Fibroblast of pulmonary artery (primary cell): ENCODE measurements at regions not wholly inside any gene's neighbourhood (a gene's known extent, or its start where the extent isn't known, plus 50 kb on each side); places are given as distances from the start of the nearest gene placed in this dataset.

Experiments used
- DNase-seq: peaks from one replicate; pipeline ENCODE4 v3.0.0-alpha.2; 2010; ENCODE audit warnings: low read depth
- H3K4me3 ChIP-seq: replicated peaks from 2 replicates; pipeline ENCODE4 v1.5.1; 2011; ENCODE audit warnings: low read depth, mild to moderate bottlenecking, control low read depth, low read length, moderate library complexity
- TF ChIP-seq, protein P1 (sequence below): IDR thresholded peaks from 2 replicates; pipeline ENCODE4 v1.5.1; 2011; ENCODE audit warnings: mild to moderate bottlenecking, control low read depth, low read length, inconsistent platforms; ENCODE audit errors: missing control alignments

DNA sequence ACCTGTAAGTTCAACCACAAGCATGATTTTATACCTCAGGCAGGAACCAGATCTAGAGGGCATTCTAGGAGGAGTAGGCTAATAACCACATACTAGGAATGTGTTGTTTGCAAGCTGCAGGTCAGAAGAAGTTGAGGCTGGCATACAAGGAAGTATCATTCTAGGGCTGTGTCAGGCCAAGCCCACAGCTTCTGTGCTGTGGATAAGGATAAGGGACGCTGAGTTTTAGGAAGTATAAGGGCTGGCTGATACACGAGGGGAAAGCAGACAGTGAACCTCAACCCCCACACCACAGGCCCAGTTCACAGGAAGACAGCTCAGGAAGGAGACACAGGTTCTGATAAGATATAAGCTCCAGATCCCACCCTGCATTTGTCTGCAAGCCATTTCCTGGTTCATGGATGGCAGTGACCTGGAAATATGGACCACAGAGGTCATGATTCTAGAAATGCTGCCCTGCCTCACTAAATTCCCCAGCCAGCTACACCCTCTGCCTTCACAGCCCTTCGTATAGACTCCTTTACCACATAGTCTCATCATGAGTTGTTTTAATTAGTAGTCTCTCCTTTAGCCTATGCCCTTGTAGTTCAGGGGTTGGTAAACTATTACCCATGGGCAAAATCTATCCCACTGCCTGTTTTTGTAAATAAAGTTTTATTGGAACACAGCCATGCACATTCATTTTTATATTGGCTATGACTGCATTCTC is 260.7 kb downstream of the OPA1 start:
- DNase-seq: no peak
- no peak overlapping the region for H3K4me3 ChIP-seq
- TF ChIP-seq, protein P1, sequence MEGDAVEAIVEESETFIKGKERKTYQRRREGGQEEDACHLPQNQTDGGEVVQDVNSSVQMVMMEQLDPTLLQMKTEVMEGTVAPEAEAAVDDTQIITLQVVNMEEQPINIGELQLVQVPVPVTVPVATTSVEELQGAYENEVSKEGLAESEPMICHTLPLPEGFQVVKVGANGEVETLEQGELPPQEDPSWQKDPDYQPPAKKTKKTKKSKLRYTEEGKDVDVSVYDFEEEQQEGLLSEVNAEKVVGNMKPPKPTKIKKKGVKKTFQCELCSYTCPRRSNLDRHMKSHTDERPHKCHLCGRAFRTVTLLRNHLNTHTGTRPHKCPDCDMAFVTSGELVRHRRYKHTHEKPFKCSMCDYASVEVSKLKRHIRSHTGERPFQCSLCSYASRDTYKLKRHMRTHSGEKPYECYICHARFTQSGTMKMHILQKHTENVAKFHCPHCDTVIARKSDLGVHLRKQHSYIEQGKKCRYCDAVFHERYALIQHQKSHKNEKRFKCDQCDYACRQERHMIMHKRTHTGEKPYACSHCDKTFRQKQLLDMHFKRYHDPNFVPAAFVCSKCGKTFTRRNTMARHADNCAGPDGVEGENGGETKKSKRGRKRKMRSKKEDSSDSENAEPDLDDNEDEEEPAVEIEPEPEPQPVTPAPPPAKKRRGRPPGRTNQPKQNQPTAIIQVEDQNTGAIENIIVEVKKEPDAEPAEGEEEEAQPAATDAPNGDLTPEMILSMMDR: no peak

DNA sequence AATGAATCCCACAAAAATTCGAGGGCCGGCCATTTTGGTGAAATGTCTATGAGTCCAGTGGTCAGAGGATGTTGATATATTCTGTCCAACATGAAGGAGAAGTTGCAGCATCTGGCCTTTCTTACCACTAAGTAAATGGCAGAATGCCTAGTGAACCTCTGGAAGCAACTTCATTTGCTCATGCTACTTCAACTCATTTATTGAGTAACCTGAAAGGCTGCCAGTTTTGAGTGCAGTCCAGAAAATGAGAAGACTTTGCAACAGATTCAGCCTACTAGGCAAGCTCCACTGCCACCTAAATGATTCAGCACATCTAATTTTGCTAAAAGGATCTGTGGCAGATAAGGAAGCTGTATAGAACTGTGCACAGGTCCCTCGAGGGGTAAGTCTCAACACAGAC is 265.0 kb downstream of the OPA1 start:
- no peak overlapping the region for H3K4me3 ChIP-seq
- peak; percentile 95 for DNase-seq
- TF ChIP-seq, protein P1: no peak

DNA sequence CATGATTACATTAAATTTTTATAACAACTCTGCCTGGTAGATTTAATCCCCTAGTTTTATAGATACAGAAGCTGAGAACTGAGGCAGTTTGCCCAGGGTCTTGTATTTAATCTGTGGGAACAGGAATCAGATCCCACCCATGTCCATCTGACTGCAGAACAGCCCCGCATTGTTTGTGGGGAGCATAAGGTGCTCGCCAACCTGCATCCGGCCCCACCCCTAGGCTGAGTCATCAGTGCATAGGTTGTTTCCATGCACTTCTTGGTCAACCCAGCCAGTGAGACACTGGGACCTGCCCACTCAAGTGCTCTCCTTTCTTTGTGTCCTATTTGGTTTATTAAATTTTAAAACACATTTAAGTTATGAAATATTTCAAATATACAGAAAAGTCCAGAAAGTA is 266.2 kb downstream of the OPA1 start:
- no peak for DNase-seq
- TF ChIP-seq, protein P1: no peak
- no peak overlapping the region for H3K4me3 ChIP-seq

DNA sequence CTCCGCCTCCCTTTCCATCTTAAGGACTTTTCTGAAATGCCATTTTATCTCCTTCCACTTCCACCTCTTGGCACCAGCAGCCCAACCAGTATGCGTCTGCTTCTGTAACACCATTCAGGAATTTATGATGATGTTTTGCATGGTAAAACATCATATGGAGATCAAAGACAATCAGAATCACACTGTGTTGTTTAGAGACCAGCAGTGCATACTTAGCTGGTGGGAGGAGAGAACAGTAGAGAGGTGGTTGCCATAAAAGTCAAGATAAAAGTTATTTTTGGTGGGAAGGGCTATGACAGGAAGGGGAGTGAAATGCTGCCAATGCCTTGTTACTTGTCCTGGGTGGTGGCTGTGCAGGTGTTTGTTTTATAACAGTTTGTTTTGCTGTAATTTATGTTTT is 268.0 kb downstream of the OPA1 start:
- TF ChIP-seq, protein P1: no peak
- no peak overlapping the region for H3K4me3 ChIP-seq
- DNase-seq: no peak

DNA sequence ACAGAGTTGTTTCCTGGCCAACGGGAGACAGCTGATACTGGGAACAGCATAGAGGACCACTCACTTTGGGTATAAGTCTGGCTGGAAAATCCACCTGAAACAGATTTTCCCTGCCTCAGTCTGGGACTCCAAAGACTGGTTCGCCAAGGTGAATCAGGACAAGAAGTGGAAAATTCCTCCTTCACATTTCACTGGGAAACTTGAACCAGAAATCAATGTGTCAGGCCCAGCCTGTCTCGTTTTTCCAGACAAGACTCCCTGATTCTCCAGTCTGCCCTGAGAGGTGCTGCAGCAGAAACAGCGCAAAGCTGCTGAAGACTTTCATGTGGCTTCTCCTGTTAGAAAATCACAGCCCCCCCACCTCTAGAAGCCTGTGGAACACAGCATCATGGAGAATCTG is 269.8 kb downstream of the OPA1 start:
- no peak overlapping the region for H3K4me3 ChIP-seq
- no peak for DNase-seq
- TF ChIP-seq, protein P1: no peak

DNA sequence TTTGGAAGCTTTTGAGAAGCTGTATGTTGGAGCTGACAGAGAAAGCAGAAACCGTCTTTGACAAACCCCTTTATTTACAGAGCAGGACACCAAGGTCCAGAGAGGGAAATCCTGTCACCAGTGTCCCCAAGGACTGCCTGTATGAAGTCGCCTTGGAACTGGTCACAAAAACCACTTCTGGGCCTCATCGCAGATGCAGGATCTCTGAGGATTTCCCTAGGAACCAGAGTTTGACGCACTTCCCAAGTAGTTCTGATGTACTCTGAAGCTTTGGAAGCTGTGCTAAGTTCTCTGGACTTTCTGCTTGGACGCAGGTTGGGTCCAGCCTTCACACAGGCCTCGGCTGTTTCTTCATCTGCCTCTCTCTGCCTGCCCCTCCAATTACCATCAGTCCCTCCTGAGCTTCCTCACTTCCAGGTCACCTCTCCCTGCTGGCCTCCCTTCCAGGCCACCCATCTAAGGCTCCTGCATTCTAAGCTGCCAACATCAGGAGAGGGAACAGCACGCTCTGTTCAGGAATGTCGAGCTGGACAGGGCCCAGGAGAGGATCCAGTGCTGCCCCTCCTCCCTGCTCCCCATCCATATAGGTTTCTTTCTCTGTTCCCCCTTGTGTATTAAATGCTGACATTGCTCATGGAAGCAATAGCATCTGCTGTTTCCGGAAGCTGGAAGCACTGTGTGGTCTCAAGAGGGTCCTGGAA is 270.8 kb downstream of the OPA1 start:
- peak; percentile 24 for DNase-seq
- no peak overlapping the region for H3K4me3 ChIP-seq
- TF ChIP-seq, protein P1: no peak
